GM12892 (cell line): ENCODE measurements at regions not wholly inside any gene's neighbourhood (a gene's known extent, or its start where the extent isn't known, plus 50 kb on each side); places are given as distances from the start of the nearest gene placed in this dataset.

Experiments
- POLR2A ChIP-seq: IDR thresholded peaks from 2 replicates; pipeline ENCODE4 v1.6.1; 2011; ENCODE audit warnings: low read depth, low read length, control low read depth
- POLR2AphosphoS5 ChIP-seq: IDR thresholded peaks from 2 replicates; pipeline ENCODE4 v1.6.1; 2011; ENCODE audit warnings: low read depth, low read length, control low read depth
- TAF1 ChIP-seq: IDR thresholded peaks from 2 replicates; pipeline ENCODE4 v1.6.1; 2011; ENCODE audit warnings: low read depth, mild to moderate bottlenecking, control low read depth, low read length, borderline replicate concordance

DNA sequence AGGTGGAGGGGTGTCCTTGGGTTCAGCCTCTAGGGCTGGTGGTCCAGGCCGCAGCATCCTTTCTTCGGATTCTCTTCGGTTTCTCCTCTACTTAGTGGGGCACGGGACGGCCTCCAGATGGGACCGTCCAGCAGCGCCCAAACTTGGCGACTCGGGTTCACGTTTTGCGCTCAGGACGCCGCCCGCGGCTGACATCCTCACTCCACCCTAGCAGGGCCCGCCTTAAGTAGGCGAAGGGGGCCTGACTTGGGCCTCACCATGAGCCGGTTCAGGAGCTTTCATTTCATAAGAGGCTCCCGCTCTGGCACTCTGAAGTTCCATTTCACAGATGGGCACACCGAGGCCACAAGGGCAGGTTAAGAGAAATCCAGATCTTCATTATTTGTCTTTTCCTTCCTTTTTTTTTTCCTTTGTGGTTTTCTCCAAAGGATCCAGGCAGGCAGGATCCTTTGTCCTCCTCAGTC is 141.2 kb downstream of the SEC14L1 start:
- TF ChIP-seq POLR2A = no peak
- no peak for TF ChIP-seq TAF1
- TF ChIP-seq POLR2AphosphoS5 = no peak
